ENCODE measurements at regions not wholly inside any gene's neighbourhood (a gene's known extent, or its start where the extent isn't known, plus 50 kb on each side); places are given as distances from the start of the nearest gene placed in this dataset.

DNA sequence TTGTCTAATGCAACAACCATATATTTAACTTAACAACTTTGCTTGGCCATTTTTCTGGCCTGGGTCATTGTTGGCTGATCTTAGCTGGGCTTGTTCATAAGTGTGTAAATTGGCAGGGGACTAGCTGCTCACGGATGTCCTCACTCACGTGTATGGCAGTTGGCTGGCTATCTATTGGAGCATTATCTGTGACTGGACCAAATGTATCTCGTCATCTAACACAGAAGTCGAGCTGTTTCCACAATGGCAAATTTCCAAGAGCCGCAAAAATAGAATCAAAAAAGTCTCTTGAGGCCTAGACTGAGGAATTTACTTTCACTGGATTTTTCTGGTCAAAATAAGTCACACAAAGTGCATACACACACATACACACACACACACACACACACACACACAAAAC, 893.3 kb downstream of the FAM181B start:
- TF ChIP-seq ESRRA (CRISPR knock-in tag; IDR thresholded peaks at IDR 0.05; ENCODE audit: low read depth) (no peak), EP300 (IDR thresholded peaks at IDR 0.05; ENCODE audit: low read depth in 2 of 2, low read length in 2 of 2) (no peak), EP300 (CRISPR knock-in tag; IDR thresholded peaks at IDR 0.05; ENCODE audit: borderline replicate concordance) (no peak)
